ENCODE measurements at regions not wholly inside any gene's neighbourhood (a gene's known extent, or its start where the extent isn't known, plus 50 kb on each side); places are given as distances from the start of the nearest gene placed in this dataset.

GRCh38 chr19:13670846-13671245 lies 93.5 kb upstream of the MRI1 start:
- DNase-seq (ENCODE audit: low spot score) (no peak), ATAC-seq (ENCODE audit: low read depth) (no peak)
- Histone ChIP-seq H3K9me3 (ENCODE audit: severe bottlenecking) (no peaks in the 10 kb centered on the region), H3K4me1 (ENCODE audit: insufficient read depth, poor library complexity, severe bottlenecking) (no peaks in the 10 kb centered on the region), H3K36me3 (ENCODE audit: low read depth) (no peaks in the 10 kb centered on the region), H3K27me3 (ENCODE audit: insufficient read depth, poor library complexity, severe bottlenecking) (no peaks in the 10 kb centered on the region), H3K4me3 (ENCODE audit: severe bottlenecking) (no peak overlapping the region), H3K27ac (ENCODE audit: poor library complexity, severe bottlenecking) (no peak overlapping the region)
- TF ChIP-seq CTCF (IDR thresholded peaks at IDR 0.05; ENCODE audit: poor library complexity, severe bottlenecking), result no peak

- Histone ChIP-seq H3K27me3 (ENCODE audit: insufficient read depth, poor library complexity, severe bottlenecking) (no peaks in the 10 kb centered on the region), H3K4me1 (ENCODE audit: insufficient read depth, poor library complexity, severe bottlenecking) (no peaks in the 10 kb centered on the region), H3K9me3 (ENCODE audit: severe bottlenecking) (no peaks in the 10 kb centered on the region), H3K27ac (ENCODE audit: poor library complexity, severe bottlenecking) (no peak overlapping the region), H3K4me3 (ENCODE audit: severe bottlenecking) (no peak overlapping the region), H3K36me3 (ENCODE audit: low read depth) (no peaks in the 10 kb centered on the region)
- DNase-seq (ENCODE audit: low spot score) (no peak), ATAC-seq (ENCODE audit: low read depth) (no peak)
- TF ChIP-seq CTCF (IDR thresholded peaks at IDR 0.05; ENCODE audit: poor library complexity, severe bottlenecking), result no peak
Observed at GRCh38 chr19:13669780-13670355, 94.5 kb upstream of the MRI1 start.

GRCh38 chr19:13668964-13669363 lies 95.4 kb upstream of the MRI1 start:
- no peaks in the 10 kb centered on the region for H3K9me3 ChIP-seq (ENCODE audit: severe bottlenecking)
- no peaks in the 10 kb centered on the region for H3K27me3 ChIP-seq (ENCODE audit: insufficient read depth, poor library complexity, severe bottlenecking)
- H3K27ac ChIP-seq (ENCODE audit: poor library complexity, severe bottlenecking), result no peak overlapping the region
- ATAC-seq (ENCODE audit: low read depth), result no peak
- no peak for TF ChIP-seq CTCF (IDR thresholded peaks at IDR 0.05; ENCODE audit: poor library complexity, severe bottlenecking)
- H3K36me3 ChIP-seq (ENCODE audit: low read depth), result no peaks in the 10 kb centered on the region
- no peak overlapping the region for H3K4me3 ChIP-seq (ENCODE audit: severe bottlenecking)
- DNase-seq (ENCODE audit: low spot score), result no peak
- H3K4me1 ChIP-seq (ENCODE audit: insufficient read depth, poor library complexity, severe bottlenecking), result no peaks in the 10 kb centered on the region

- no peak for TF ChIP-seq CTCF (IDR thresholded peaks at IDR 0.05; ENCODE audit: poor library complexity, severe bottlenecking)
- no peak overlapping the region for H3K27ac ChIP-seq (ENCODE audit: poor library complexity, severe bottlenecking)
- no peaks in the 10 kb centered on the region for H3K4me1 ChIP-seq (ENCODE audit: insufficient read depth, poor library complexity, severe bottlenecking)
- H3K27me3 ChIP-seq (ENCODE audit: insufficient read depth, poor library complexity, severe bottlenecking), result no peaks in the 10 kb centered on the region
- H3K9me3 ChIP-seq (ENCODE audit: severe bottlenecking), result no peaks in the 10 kb centered on the region
- DNase-seq (ENCODE audit: low spot score), result no peak
- no peaks in the 10 kb centered on the region for H3K36me3 ChIP-seq (ENCODE audit: low read depth)
- ATAC-seq (ENCODE audit: low read depth), result no peak
- H3K4me3 ChIP-seq (ENCODE audit: severe bottlenecking), result no peak overlapping the region
Observed at GRCh38 chr19:13666165-13666564, 98.2 kb upstream of the MRI1 start.

GRCh38 chr19:13665125-13665905 lies 99.0 kb upstream of the MRI1 start:
- DNase-seq (ENCODE audit: low spot score) (no peak), ATAC-seq (ENCODE audit: low read depth) (no peak)
- Histone ChIP-seq H3K4me3 (ENCODE audit: severe bottlenecking) (no peak overlapping the region), H3K4me1 (ENCODE audit: insufficient read depth, poor library complexity, severe bottlenecking) (no peaks in the 10 kb centered on the region), H3K27me3 (ENCODE audit: insufficient read depth, poor library complexity, severe bottlenecking) (no peaks in the 10 kb centered on the region), H3K27ac (ENCODE audit: poor library complexity, severe bottlenecking) (no peak overlapping the region), H3K9me3 (ENCODE audit: severe bottlenecking) (no peaks in the 10 kb centered on the region), H3K36me3 (ENCODE audit: low read depth) (no peaks in the 10 kb centered on the region)
- no peak for TF ChIP-seq CTCF (IDR thresholded peaks at IDR 0.05; ENCODE audit: poor library complexity, severe bottlenecking)
